Fibroblast of mammary gland (primary cell): ENCODE measurements at regions not wholly inside any gene's neighbourhood (a gene's known extent, or its start where the extent isn't known, plus 50 kb on each side); places are given as distances from the start of the nearest gene placed in this dataset.

Experiments
- DNase-seq: peaks from one replicate; pipeline ENCODE4 v3.0.0-alpha.2; 2010; ENCODE audit warnings: low read depth
- H3K4me3 ChIP-seq: 2 replicates; pipeline ENCODE4 v1.5.1; 2011; ENCODE audit warnings: low read depth, mild to moderate bottlenecking, low read length, moderate library complexity; ENCODE audit not compliant: control insufficient read depth
- CTCF ChIP-seq: conservative IDR thresholded peaks from 2 replicates; pipeline ENCODE4 v1.5.1; 2011; ENCODE audit warnings: low read depth, low read length, inconsistent platforms; ENCODE audit not compliant: control insufficient read depth, insufficient read depth

DNA sequence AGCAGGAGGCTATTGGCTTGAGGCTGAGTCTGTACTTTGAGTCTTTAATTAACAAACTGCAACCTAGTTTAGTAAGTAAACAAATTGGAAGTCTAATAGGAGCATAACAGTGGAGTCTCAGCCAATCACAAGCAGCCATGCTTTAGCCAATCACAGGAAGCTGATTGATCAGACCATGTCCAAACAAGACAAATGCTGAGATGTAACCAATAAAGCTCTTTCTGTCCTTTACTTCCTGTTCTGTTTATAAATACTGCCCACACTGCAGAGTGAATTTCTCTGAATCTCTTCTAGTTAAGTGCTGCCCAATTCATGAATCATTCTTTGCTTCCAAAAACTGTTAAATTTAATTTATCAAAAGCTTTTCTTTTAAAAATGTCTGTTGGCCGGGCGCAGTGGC is 146.6 kb upstream of the DLX2 start:
- H3K4me3 ChIP-seq = no peak overlapping the region

DNA sequence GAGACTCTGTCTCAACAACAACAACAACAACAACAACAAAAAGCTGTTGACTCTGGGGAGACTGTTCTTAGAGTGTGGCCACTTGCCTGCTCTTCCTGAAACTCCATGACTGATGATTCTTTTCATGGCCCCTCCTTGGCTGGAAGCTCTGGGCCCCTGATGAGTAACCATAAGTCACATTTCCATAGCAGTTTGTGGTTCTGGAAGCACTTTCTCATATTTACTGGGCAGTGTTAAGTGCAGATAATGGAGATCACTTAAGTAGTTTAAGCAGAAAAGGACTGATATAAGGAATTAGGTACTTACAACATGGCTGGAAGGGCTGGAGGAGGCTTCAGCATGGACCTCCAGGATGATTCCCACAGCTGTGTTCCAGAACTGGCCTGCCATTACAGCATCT is 147.3 kb upstream of the DLX2 start:
- no peak for TF ChIP-seq CTCF
- H3K4me3 ChIP-seq = no peak overlapping the region
- DNase-seq = peak; percentile 93

More for the DNA sequence above, 146.6 kb upstream of the DLX2 start:
- TF ChIP-seq CTCF = no peak
- peak; percentile 64 for DNase-seq

GRCh38 chr2:172251231-172251630 is 148.5 kb upstream of the DLX2 start:
- DNase-seq = peak; percentile 60
- TF ChIP-seq CTCF = no peak

GRCh38 chr2:172252154-172252553 is 149.5 kb upstream of the DLX2 start:
- no peak overlapping the region for H3K4me3 ChIP-seq
- no peak for TF ChIP-seq CTCF
- no peak for DNase-seq

More at GRCh38 chr2:172251231-172251630, 148.5 kb upstream of the DLX2 start:
- H3K4me3 ChIP-seq = no peak overlapping the region

GRCh38 chr2:172253190-172254052 is 150.7 kb upstream of the DLX2 start:
- no peak for TF ChIP-seq CTCF
- H3K4me3 ChIP-seq = no peak overlapping the region
- peak; percentile 100 for DNase-seq

- no peak for DNase-seq
- TF ChIP-seq CTCF = no peak
Observed at GRCh38 chr2:172256886-172257285, 154.2 kb upstream of the DLX2 start.

More at GRCh38 chr2:172256886-172257285, 154.2 kb upstream of the DLX2 start:
- H3K4me3 ChIP-seq = no peak overlapping the region
